HG03175 (cell line): ENCODE measurements at regions not wholly inside any gene's neighbourhood (a gene's known extent, or its start where the extent isn't known, plus 50 kb on each side); places are given as distances from the start of the nearest gene placed in this dataset.

Experiments used
- ATAC-seq: cut with Tn5 transposase; IDR thresholded peaks from one replicate; pipeline ENCODE4 v1.9.1; 2021; ENCODE audit warnings: mild to moderate bottlenecking, moderate library complexity; ENCODE audit not compliant: unreplicated experiment

GRCh38 chr5:51902512-51902911, 519.3 kb downstream of the ISL1 start:
- ATAC-seq = no peak

- ATAC-seq = no peak
Observed at GRCh38 chr5:51908215-51908614, 525.0 kb downstream of the ISL1 start.

- ATAC-seq = no peak
Observed at GRCh38 chr5:51944500-51945125, 561.4 kb downstream of the ISL1 start.

- ATAC-seq = no peak
Observed at GRCh38 chr5:51958473-51958872, 575.2 kb downstream of the ISL1 start.

GRCh38 chr5:51960617-51961121, 577.4 kb downstream of the ISL1 start:
- no peak for ATAC-seq

- ATAC-seq = no peak
Observed at GRCh38 chr5:51961154-51961562, 577.9 kb downstream of the ISL1 start.

- no peak for ATAC-seq
Observed at GRCh38 chr5:51968756-51969155, 585.5 kb downstream of the ISL1 start.

- ATAC-seq = no peak
Observed at GRCh38 chr5:51974834-51975233, 591.6 kb downstream of the ISL1 start.

GRCh38 chr5:51977014-51977413, 593.8 kb downstream of the ISL1 start:
- ATAC-seq = no peak

- ATAC-seq = no peak
Observed at GRCh38 chr5:51983161-51983560, 599.9 kb downstream of the ISL1 start.

GRCh38 chr5:51986733-51987132, 603.5 kb downstream of the ISL1 start:
- no peak for ATAC-seq

- no peak for ATAC-seq
Observed at GRCh38 chr5:51987239-51987638, 604.0 kb downstream of the ISL1 start.

GRCh38 chr5:51987669-51988209, 604.5 kb downstream of the ISL1 start:
- no peak for ATAC-seq

- no peak for ATAC-seq
Observed at GRCh38 chr5:51988634-51989033, 605.4 kb downstream of the ISL1 start.

GRCh38 chr5:51990241-51990640, 607.0 kb downstream of the ISL1 start:
- ATAC-seq = no peak

- ATAC-seq = no peak
Observed at GRCh38 chr5:51990661-51991180, 607.5 kb downstream of the ISL1 start.

- ATAC-seq = no peak
Observed at GRCh38 chr5:51991940-51992339, 608.7 kb downstream of the ISL1 start.

GRCh38 chr5:51995773-51996306, 612.6 kb downstream of the ISL1 start:
- ATAC-seq = no peak

GRCh38 chr5:51996356-51996861, 613.2 kb downstream of the ISL1 start:
- no peak for ATAC-seq

GRCh38 chr5:51997500-51997899, 614.3 kb downstream of the ISL1 start:
- ATAC-seq = no peak

GRCh38 chr5:51997949-51998348, 614.7 kb downstream of the ISL1 start:
- no peak for ATAC-seq

GRCh38 chr5:52007230-52007858, 624.1 kb downstream of the ISL1 start:
- peak; percentile 43 for ATAC-seq
